SK-N-SH treated with all-trans-retinoic acid at 6 μM for 48 hours (cell line): ENCODE measurements at regions not wholly inside any gene's neighbourhood (a gene's known extent, or its start where the extent isn't known, plus 50 kb on each side); places are given as distances from the start of the nearest gene placed in this dataset.
"Not testable (repeated sequence)": the region's sequence is repeated elsewhere in the genome, so short reads cannot be mapped to it uniquely, and the experiment has no call there.

ENCODE experiments used
- ATAC-seq: fragments of 200-7000 bp; cut with Tn5 transposase; 3 replicates; pipeline ENCODE4 v1.9.1; 2020; ENCODE audit warnings: mild to moderate bottlenecking, moderate library complexity
- ARNTL ChIP-seq: fragments of 450-650 bp; formaldehyde crosslinking; IDR thresholded peaks from 2 replicates; pipeline ENCODE4 v1.5.0; 2020; ENCODE audit warnings: low read depth, mild to moderate bottlenecking, moderate library complexity, borderline replicate concordance
- BACH2 ChIP-seq: fragments of 250-450 bp; sonication (Bioruptor Pico); IDR thresholded peaks from 2 replicates; pipeline ENCODE4 v1.9.0; 2021; ENCODE audit warnings: mild to moderate bottlenecking, borderline replicate concordance
- CSDC2 ChIP-seq: fragments of 250-450 bp; sonication (Bioruptor Pico); IDR thresholded peaks from 2 replicates; pipeline ENCODE4 v1.5.0; 2020; ENCODE audit warnings: mild to moderate bottlenecking, moderate library complexity
- CSRNP3 ChIP-seq: fragments of 250-450 bp; sonication (Bioruptor Pico); IDR thresholded peaks from 2 replicates; pipeline ENCODE4 v1.5.1; 2021; ENCODE audit warnings: mild to moderate bottlenecking, moderate library complexity
- ESRRG ChIP-seq: fragments of 250-450 bp; sonication (Bioruptor Pico); IDR thresholded peaks from 2 replicates; pipeline ENCODE4 v1.6.1; 2021; ENCODE audit warnings: mild to moderate bottlenecking
- OSR1 ChIP-seq: fragments of 250-450 bp; sonication (Bioruptor Pico); IDR thresholded peaks from 2 replicates; pipeline ENCODE4 v1.8.0; 2022; ENCODE audit warnings: moderate library complexity, mild to moderate bottlenecking, inconsistent platforms
- PATZ1 ChIP-seq: fragments of 250-450 bp; sonication (Bioruptor Pico); IDR thresholded peaks from 2 replicates; pipeline ENCODE4 v1.8.0; 2020; ENCODE audit warnings: mild to moderate bottlenecking, moderate library complexity, borderline replicate concordance
- PPARA ChIP-seq: fragments of 250-450 bp; sonication (Bioruptor Pico); IDR thresholded peaks from 2 replicates; pipeline ENCODE4 v1.5.0; 2020; ENCODE audit warnings: mild to moderate bottlenecking, borderline replicate concordance
- RARB ChIP-seq: fragments of 250-450 bp; sonication (Bioruptor Pico); IDR thresholded peaks from 2 replicates; pipeline ENCODE4 v1.8.0; 2021; ENCODE audit warnings: mild to moderate bottlenecking, moderate library complexity
- SNAI2 ChIP-seq: fragments of 250-450 bp; sonication (Bioruptor Pico); IDR thresholded peaks from 2 replicates; pipeline ENCODE4 v1.5.0; 2020; ENCODE audit warnings: mild to moderate bottlenecking, moderate library complexity
- TOX ChIP-seq: fragments of 250-450 bp; sonication (Bioruptor Pico); IDR thresholded peaks from 2 replicates; pipeline ENCODE4 v1.8.0; 2021; ENCODE audit warnings: mild to moderate bottlenecking, moderate library complexity, borderline replicate concordance
- TSHZ2 ChIP-seq: fragments of 250-450 bp; sonication (Bioruptor Pico); IDR thresholded peaks from 2 replicates; pipeline ENCODE4 v1.5.0; 2020; ENCODE audit warnings: mild to moderate bottlenecking, moderate library complexity
- ZC3H10 ChIP-seq: fragments of 250-450 bp; sonication (Bioruptor Pico); IDR thresholded peaks from 2 replicates; pipeline ENCODE4 v1.5.1; 2021; ENCODE audit warnings: mild to moderate bottlenecking, moderate library complexity
- ZFP30 ChIP-seq: fragments of 450-650 bp; formaldehyde crosslinking; IDR thresholded peaks from 2 replicates; pipeline ENCODE4 v1.5.0; 2022; ENCODE audit warnings: mild to moderate bottlenecking, moderate library complexity
- ZNF565 ChIP-seq: fragments of 450-650 bp; formaldehyde crosslinking; conservative IDR thresholded peaks from 2 replicates; pipeline ENCODE4 v1.5.0; 2020; ENCODE audit warnings: low read depth, mild to moderate bottlenecking, moderate library complexity
- ZNF70 ChIP-seq: fragments of 450-650 bp; formaldehyde crosslinking; IDR thresholded peaks from 2 replicates; pipeline ENCODE4 v1.5.0; 2020; ENCODE audit warnings: mild to moderate bottlenecking, moderate library complexity
- ZNF8 ChIP-seq: fragments of 450-650 bp; formaldehyde crosslinking; IDR thresholded peaks from 2 replicates; pipeline ENCODE4 v1.5.0; 2020; ENCODE audit warnings: mild to moderate bottlenecking, moderate library complexity

GRCh38 chr15:24857763-24858162, 97.0 kb upstream of the SNRPN start:
- TF ChIP-seq ARNTL (CRISPR knock-in tag): no peak
- no peak for ATAC-seq

GRCh38 chr15:24858183-24858582, 96.6 kb upstream of the SNRPN start:
- TF ChIP-seq CSDC2: peak; percentile 90
- TF ChIP-seq OSR1: peak; percentile 85
- TF ChIP-seq RARB (CRISPR knock-in tag): peak; percentile 75
- TF ChIP-seq ZC3H10 (CRISPR knock-in tag): 0 out of 2 replicates have a peak, but pooled peaks have one; percentile 16
- TF ChIP-seq, all 23 proteins: peak for 4; not testable (repeated sequence) for 19
- ATAC-seq: not testable (repeated sequence)

- peak; percentile 77 for ATAC-seq
- TF ChIP-seq RARB (CRISPR knock-in tag): no peak
- TF ChIP-seq ARNTL (CRISPR knock-in tag): no peak
- TF ChIP-seq ZNF8 (CRISPR knock-in tag): no peak
- no peak for TF ChIP-seq BACH2 (CRISPR knock-in tag)
- TF ChIP-seq TSHZ2 (CRISPR knock-in tag): no peak
- TF ChIP-seq PPARA (CRISPR knock-in tag): no peak
Observed at GRCh38 chr15:24858737-24859601, 95.8 kb upstream of the SNRPN start.

GRCh38 chr15:24861014-24861690, 93.6 kb upstream of the SNRPN start:
- no peak for ATAC-seq
- no peak for TF ChIP-seq ESRRG (CRISPR knock-in tag)
- no peak for TF ChIP-seq SNAI2 (CRISPR knock-in tag)
- no peak for TF ChIP-seq PATZ1 (CRISPR knock-in tag)
- no peak for TF ChIP-seq CSRNP3 (CRISPR knock-in tag)
- TF ChIP-seq ZFP30 (CRISPR knock-in tag): no peak
- TF ChIP-seq PPARA (CRISPR knock-in tag): no peak
- TF ChIP-seq ZNF8 (CRISPR knock-in tag): no peak
- TF ChIP-seq ZC3H10 (CRISPR knock-in tag): no peak
- TF ChIP-seq OSR1: no peak
- TF ChIP-seq TOX (CRISPR knock-in tag): no peak
- no peak for TF ChIP-seq ZNF565 (CRISPR knock-in tag)

- TF ChIP-seq ZNF70 (CRISPR knock-in tag) (peak; percentile 70; the same call in 1 of the 2 replicates), ZNF8 (CRISPR knock-in tag) (no peak), PPARA (CRISPR knock-in tag) (no peak), PATZ1 (CRISPR knock-in tag) (no peak)
- TF ChIP-seq, all 23 proteins: peak for 1
- peak; percentile 80 for ATAC-seq
Observed at GRCh38 chr15:24862726-24863521, 91.9 kb upstream of the SNRPN start.
